ENCODE measurements at regions not wholly inside any gene's neighbourhood (a gene's known extent, or its start where the extent isn't known, plus 50 kb on each side); places are given as distances from the start of the nearest gene placed in this dataset.

DNA sequence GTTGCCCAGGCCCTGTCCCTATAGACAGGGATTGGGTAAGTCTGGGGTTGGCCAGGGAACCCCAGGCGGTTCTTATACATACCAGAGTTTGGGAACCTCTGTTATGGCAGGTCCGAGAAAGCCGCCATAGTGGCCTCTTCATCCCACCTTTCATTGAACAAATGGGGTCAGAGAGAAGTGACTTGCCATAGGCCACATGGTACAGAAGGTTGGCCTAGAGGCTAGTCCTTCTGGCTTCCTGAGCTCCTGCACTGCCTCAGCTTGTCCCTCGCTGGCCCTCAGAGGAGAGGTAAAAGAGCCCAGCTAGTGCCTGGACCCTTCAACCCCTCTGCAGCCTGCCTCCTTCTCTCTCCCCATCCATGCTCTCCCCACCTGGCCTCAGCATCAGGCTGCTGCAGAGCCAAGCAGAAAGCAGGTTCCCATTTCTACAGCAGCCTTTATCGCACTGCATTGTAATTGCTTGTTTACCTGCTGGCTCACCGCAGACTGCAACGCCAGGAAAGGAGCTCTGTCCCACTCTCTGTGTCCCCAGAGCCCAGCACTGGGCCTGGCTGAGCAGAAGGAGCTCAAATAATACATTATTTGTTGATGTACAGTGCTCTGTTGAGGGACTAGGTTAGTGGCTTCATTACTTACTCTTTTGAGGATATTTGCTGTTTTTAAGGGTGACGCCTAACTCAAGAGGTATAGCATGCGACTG, 103.6 kb downstream of the TRIM29 start:
- Histone ChIP-seq H2BK5ac (ENCODE audit: insufficient read length, low read length) (no peak overlapping the region), H3K56ac (ENCODE audit: insufficient read length, low read depth, low read length) (no peak overlapping the region), H2BK20ac (ENCODE audit: low read depth, low read length, poor library complexity, severe bottlenecking) (no peak overlapping the region), H4K20me1 (ENCODE audit: control insufficient read depth, insufficient read depth, insufficient read length) (no peaks in the 10 kb centered on the region), H3K4ac (ENCODE audit: low read depth, low read length) (no peak overlapping the region), H2BK15ac (ENCODE audit: low read depth, low read length) (no peak overlapping the region), H3T11ph (ENCODE audit: low read length) (no peak overlapping the region), H4K5ac (ENCODE audit: insufficient read length, low read depth, low read length) (no peak overlapping the region), H4K91ac (ENCODE audit: insufficient read length, low read depth, low read length) (no peak overlapping the region), H3K18ac (ENCODE audit: insufficient read length, low read depth, low read length) (no peak overlapping the region), H4K8ac (replicated peaks; ENCODE audit: insufficient read length, low read depth, low read length) (no peak overlapping the region), H2AK5ac (ENCODE audit: insufficient read length, low read length) (no peak overlapping the region), H3K9ac (ENCODE audit: extremely low read depth, insufficient read length, low read length) (no peak overlapping the region), H3K23ac (ENCODE audit: insufficient read length, low read depth, low read length) (no peak overlapping the region), H3K27me3 (ENCODE audit: insufficient read depth, low read length) (no peaks in the 10 kb centered on the region; the same call in 1 of the 2 replicates), H3K4me2 (ENCODE audit: insufficient read depth, insufficient read length, low read length) (no peak overlapping the region), H3K79me1 (ENCODE audit: insufficient read depth, low read depth, low read length, poor library complexity, severe bottlenecking) (no peaks in the 10 kb centered on the region), H3K27ac (ENCODE audit: insufficient read length, low read depth, low read length) (no peak overlapping the region), H2BK12ac (ENCODE audit: insufficient read length, low read depth, low read length) (no peak overlapping the region), H3K4me1 (ENCODE audit: insufficient read depth, low read length) (no peaks in the 10 kb centered on the region), H2BK120ac (ENCODE audit: low read depth, low read length, poor library complexity, severe bottlenecking) (no peak overlapping the region), H2AFZ (ENCODE audit: low read length) (no peak overlapping the region), H3K14ac (ENCODE audit: insufficient read depth, low read length) (no peak overlapping the region), H3K9me3 (ENCODE audit: control insufficient read depth, low read depth, low read length) (no peaks in the 10 kb centered on the region), H3K79me2 (ENCODE audit: insufficient read depth, low read length) (no peaks in the 10 kb centered on the region), H3K23me2 (ENCODE audit: insufficient read length, low read depth, low read length, poor library complexity, severe bottlenecking) (no peaks in the 10 kb centered on the region)
- TF ChIP-seq CTCF (conservative IDR thresholded peaks at IDR 0.05): no peak
- peaks cover 11% of the 10 kb centered on the region for H3K27me3 Mint-ChIP-seq (ENCODE audit: low read depth)
- H3K36me3 Mint-ChIP-seq (ENCODE audit: insufficient read depth in 1 of 3, low read depth in 3 of 3): peaks cover 0 to 24% (median 4%) of the 10 kb centered on the region in 3 experiments; a peak in 4 of 7 replicates
- H3K4me3 Mint-ChIP-seq: no peak overlapping the region
- peaks cover 16 to 23% of the 10 kb centered on the region in 2 experiments for H3K9me3 Mint-ChIP-seq
- H3K27ac Mint-ChIP-seq: peak overlapping the region; percentile 29 to 89 (median 71); a peak in 4 of 7 replicates
- WGBS (ENCODE audit: extremely low coverage, insufficient read length, low lambda C conversion rate): no CpG with 5 or more reads among the region's 9 CpGs
- peaks cover 37 to 59% of the 10 kb centered on the region in 2 experiments for H3K4me1 Mint-ChIP-seq
- no peak for DNase-seq
